Activated CD4-positive, alpha-beta T cell treated with anti-CD3 and anti-CD28 coated beads, Interleukin-2, Interleukin-4, amounts not matched to agents 100 ng/mL and 50 ng/mL, durations not matched to agents 16 hours and 8 hours (primary cell): ENCODE measurements at regions not wholly inside any gene's neighbourhood (a gene's known extent, or its start where the extent isn't known, plus 50 kb on each side); places are given as distances from the start of the nearest gene placed in this dataset.

Experiments
- DNase-seq: peaks from one replicate; pipeline ENCODE4 v3.0.0-alpha.2; 2020; ENCODE audit warnings: low spot score

GRCh38 chr6:1257778-1258177, 54.1 kb upstream of the FOXQ1 start:
- no peak for DNase-seq

- DNase-seq: no peak
Measured at GRCh38 chr6:1256435-1257008, 55.4 kb upstream of the FOXQ1 start.

- no peak for DNase-seq
Measured at GRCh38 chr6:1255636-1256365, 56.1 kb upstream of the FOXQ1 start.

- DNase-seq: no peak
Measured at GRCh38 chr6:1254326-1254725, 57.6 kb upstream of the FOXQ1 start.

GRCh38 chr6:1253816-1254215, 58.1 kb upstream of the FOXQ1 start:
- no peak for DNase-seq

GRCh38 chr6:1251198-1252155, 60.4 kb upstream of the FOXQ1 start:
- no peak for DNase-seq

GRCh38 chr6:1250489-1251197, 61.3 kb upstream of the FOXQ1 start:
- DNase-seq: no peak

GRCh38 chr6:1247894-1248293, 64.0 kb upstream of the FOXQ1 start:
- DNase-seq: no peak

GRCh38 chr6:1247056-1247455, 64.8 kb upstream of the FOXQ1 start:
- no peak for DNase-seq

- no peak for DNase-seq
Measured at GRCh38 chr6:1244941-1245340, 67.0 kb upstream of the FOXQ1 start.

- no peak for DNase-seq
Measured at GRCh38 chr6:1244278-1244677, 67.6 kb upstream of the FOXQ1 start.

GRCh38 chr6:1242446-1242845, 69.5 kb upstream of the FOXQ1 start:
- DNase-seq: no peak

GRCh38 chr6:1242021-1242420, 69.9 kb upstream of the FOXQ1 start:
- DNase-seq: no peak

- DNase-seq: no peak
Measured at GRCh38 chr6:1240766-1241318, 71.1 kb upstream of the FOXQ1 start.

- no peak for DNase-seq
Measured at GRCh38 chr6:1239805-1240204, 72.1 kb upstream of the FOXQ1 start.

- no peak for DNase-seq
Measured at GRCh38 chr6:1238040-1238439, 73.9 kb upstream of the FOXQ1 start.

- no peak for DNase-seq
Measured at GRCh38 chr6:1237636-1238035, 74.3 kb upstream of the FOXQ1 start.

- no peak for DNase-seq
Measured at GRCh38 chr6:1235825-1236224, 76.1 kb upstream of the FOXQ1 start.

- no peak for DNase-seq
Measured at GRCh38 chr6:1233924-1234323, 78.0 kb upstream of the FOXQ1 start.

GRCh38 chr6:1232578-1232977, 79.3 kb upstream of the FOXQ1 start:
- no peak for DNase-seq

GRCh38 chr6:1231941-1232340, 80.0 kb upstream of the FOXQ1 start:
- no peak for DNase-seq
